ENCODE measurements at regions not wholly inside any gene's neighbourhood (a gene's known extent, or its start where the extent isn't known, plus 50 kb on each side); places are given as distances from the start of the nearest gene placed in this dataset.

GRCh38 chr1:81290326-81290725 lies 510.4 kb upstream of the ADGRL2 start:
- CTCF ChIA-PET (ENCODE audit: unreplicated experiment) = no interaction called here
- Histone ChIP-seq H3K79me2 (ENCODE audit: insufficient read depth, low read depth, low read length) (no peaks in the 10 kb centered on the region), H3K9me3 (ENCODE audit: low read length) (no peaks in the 10 kb centered on the region), H3K27ac (ENCODE audit: low read depth, low read length, poor library complexity, severe bottlenecking) (no peak overlapping the region), H3K4me1 (ENCODE audit: insufficient read depth, low read length, poor library complexity, severe bottlenecking) (no peaks in the 10 kb centered on the region), H2AFZ (ENCODE audit: low read length) (no peak overlapping the region), H3K4me2 (ENCODE audit: low read length) (no peak overlapping the region), H4K20me1 (ENCODE audit: insufficient read depth, low read length) (no peaks in the 10 kb centered on the region), H3K36me3 (ENCODE audit: insufficient read depth, low read length) (no peaks in the 10 kb centered on the region), H3K9me2 (ENCODE audit: insufficient read depth, low read length) (no peaks in the 10 kb centered on the region), H3K4me3 (ENCODE audit: low read depth, low read length, poor library complexity, severe bottlenecking) (no peak overlapping the region)
- no TSS peak for BruUV-seq (replicated peaks)
- TF ChIP-seq, protein P1, sequence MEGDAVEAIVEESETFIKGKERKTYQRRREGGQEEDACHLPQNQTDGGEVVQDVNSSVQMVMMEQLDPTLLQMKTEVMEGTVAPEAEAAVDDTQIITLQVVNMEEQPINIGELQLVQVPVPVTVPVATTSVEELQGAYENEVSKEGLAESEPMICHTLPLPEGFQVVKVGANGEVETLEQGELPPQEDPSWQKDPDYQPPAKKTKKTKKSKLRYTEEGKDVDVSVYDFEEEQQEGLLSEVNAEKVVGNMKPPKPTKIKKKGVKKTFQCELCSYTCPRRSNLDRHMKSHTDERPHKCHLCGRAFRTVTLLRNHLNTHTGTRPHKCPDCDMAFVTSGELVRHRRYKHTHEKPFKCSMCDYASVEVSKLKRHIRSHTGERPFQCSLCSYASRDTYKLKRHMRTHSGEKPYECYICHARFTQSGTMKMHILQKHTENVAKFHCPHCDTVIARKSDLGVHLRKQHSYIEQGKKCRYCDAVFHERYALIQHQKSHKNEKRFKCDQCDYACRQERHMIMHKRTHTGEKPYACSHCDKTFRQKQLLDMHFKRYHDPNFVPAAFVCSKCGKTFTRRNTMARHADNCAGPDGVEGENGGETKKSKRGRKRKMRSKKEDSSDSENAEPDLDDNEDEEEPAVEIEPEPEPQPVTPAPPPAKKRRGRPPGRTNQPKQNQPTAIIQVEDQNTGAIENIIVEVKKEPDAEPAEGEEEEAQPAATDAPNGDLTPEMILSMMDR (conservative IDR thresholded peaks at IDR 0.05; ENCODE audit: low read length) = no peak
- TF ChIP-seq EZH2phosphoT487 (IDR thresholded peaks at IDR 0.05; ENCODE audit: borderline replicate concordance, low read depth, low read length) = no peak
- DNase-seq (ENCODE audit: low spot score) = no peak
- POLR2A ChIA-PET = no interaction called here
- intact Hi-C loops (cut with micrococcal nuclease; ENCODE audit: unreplicated experiment) = no loop called here

GRCh38 chr1:81288689-81289088 lies 512.0 kb upstream of the ADGRL2 start:
- Histone ChIP-seq H3K9me3 (ENCODE audit: low read length) (no peaks in the 10 kb centered on the region), H3K79me2 (ENCODE audit: insufficient read depth, low read depth, low read length) (no peaks in the 10 kb centered on the region), H3K36me3 (ENCODE audit: insufficient read depth, low read length) (no peaks in the 10 kb centered on the region), H3K9me2 (ENCODE audit: insufficient read depth, low read length) (no peaks in the 10 kb centered on the region), H3K27ac (ENCODE audit: low read depth, low read length, poor library complexity, severe bottlenecking) (no peak overlapping the region), H3K4me3 (ENCODE audit: low read depth, low read length, poor library complexity, severe bottlenecking) (no peak overlapping the region), H2AFZ (ENCODE audit: low read length) (no peak overlapping the region), H3K4me1 (ENCODE audit: insufficient read depth, low read length, poor library complexity, severe bottlenecking) (no peaks in the 10 kb centered on the region), H4K20me1 (ENCODE audit: insufficient read depth, low read length) (no peaks in the 10 kb centered on the region), H3K4me2 (ENCODE audit: low read length) (no peak overlapping the region)
- no peak for TF ChIP-seq EZH2phosphoT487 (IDR thresholded peaks at IDR 0.05; ENCODE audit: borderline replicate concordance, low read depth, low read length)
- TF ChIP-seq, protein P1 (conservative IDR thresholded peaks at IDR 0.05; ENCODE audit: low read length) = no peak
- ChIA-PET CTCF (ENCODE audit: unreplicated experiment) (no interaction called here), POLR2A (interaction anchor here (0.7 to 1.1 kb wide), 3 partner anchors 19 to 1133 kb away, joined by 3 read pairs; no protein-coding TSS in a partner anchor)
- intact Hi-C loops (cut with micrococcal nuclease; ENCODE audit: unreplicated experiment) = no loop called here
- BruUV-seq (replicated peaks) = no TSS peak
- no peak for DNase-seq (ENCODE audit: low spot score)

GRCh38 chr1:81287411-81288080 lies 513.2 kb upstream of the ADGRL2 start:
- Histone ChIP-seq H3K27ac (ENCODE audit: low read depth, low read length, poor library complexity, severe bottlenecking) (no peak overlapping the region), H2AFZ (ENCODE audit: low read length) (no peak overlapping the region), H3K4me3 (ENCODE audit: low read depth, low read length, poor library complexity, severe bottlenecking) (no peak overlapping the region), H4K20me1 (ENCODE audit: insufficient read depth, low read length) (no peaks in the 10 kb centered on the region), H3K36me3 (ENCODE audit: insufficient read depth, low read length) (no peaks in the 10 kb centered on the region), H3K4me1 (ENCODE audit: insufficient read depth, low read length, poor library complexity, severe bottlenecking) (no peaks in the 10 kb centered on the region), H3K9me3 (ENCODE audit: low read length) (no peaks in the 10 kb centered on the region), H3K79me2 (ENCODE audit: insufficient read depth, low read depth, low read length) (no peaks in the 10 kb centered on the region), H3K4me2 (ENCODE audit: low read length) (no peak overlapping the region), H3K9me2 (ENCODE audit: insufficient read depth, low read length) (no peaks in the 10 kb centered on the region)
- ChIA-PET POLR2A (no interaction called here), CTCF (ENCODE audit: unreplicated experiment) (no interaction called here)
- BruUV-seq (replicated peaks) = no TSS peak
- TF ChIP-seq EZH2phosphoT487 (IDR thresholded peaks at IDR 0.05; ENCODE audit: borderline replicate concordance, low read depth, low read length) = no peak
- TF ChIP-seq, protein P1 (conservative IDR thresholded peaks at IDR 0.05; ENCODE audit: low read length) = no peak
- intact Hi-C loops (cut with micrococcal nuclease; ENCODE audit: unreplicated experiment) = no loop called here
- no peak for DNase-seq (ENCODE audit: low spot score)
